Endothelial cell of umbilical vein (primary cell): ENCODE measurements at regions not wholly inside any gene's neighbourhood (a gene's known extent, or its start where the extent isn't known, plus 50 kb on each side); places are given as distances from the start of the nearest gene placed in this dataset.

Experiments
- BruUV-seq: library from RNA; stranded (reverse); fragments of 400-500 nt; replicated peaks from 2 replicates; lab custom pipeline; 2021; lab: Mats Ljungman, UMichigan
- CTCF ChIA-PET: fragments of 300-600, 350-600 bp; sonication (Branson Sonifier 250); formaldehyde crosslinking; loops from one replicate; lab custom pipeline; 2021; ENCODE audit warnings: antibody characterized with exemption, inconsistent platforms; lab: Charles Lee
- POLR2A ChIA-PET: fragments of 300-600, 350-600 bp; sonication (Branson Sonifier 250); formaldehyde crosslinking; loops from one replicate; lab custom pipeline; 2021; ENCODE audit warnings: antibody characterized with exemption, inconsistent platforms; lab: Charles Lee
- DNase-seq: peaks from one replicate; pipeline ENCODE4 v3.0.0-alpha.2; 2011; ENCODE audit warnings: low read depth, low spot score
- FAIRE-seq: peaks from 2 replicates; lab custom pipeline; 2011; peaks lifted over from hg19 to GRCh38; lab: Jason Lieb, UNC
- H2AFZ ChIP-seq: 2 replicates; pipeline ENCODE4 v1.6.0; 2012; ENCODE audit warnings: low read depth, low read length, control low read depth, inconsistent platforms
- H3K27ac ChIP-seq: 2 replicates; pipeline ENCODE4 v1.5.1; 2011; ENCODE audit warnings: low read depth, mild to moderate bottlenecking, control low read depth, low read length, moderate library complexity; ENCODE audit not compliant: insufficient read depth
- H3K27me3 ChIP-seq, 2 experiments: 2 replicates each; pipeline versions ENCODE4 v1.6.0 to v1.6.1; 2011; ENCODE audit warnings: low read length in 2 of 2, mixed read lengths in 1 of 2; ENCODE audit not compliant: control insufficient read depth in 2 of 2, insufficient read depth in 2 of 2
- H3K36me3 ChIP-seq, 2 experiments: 2 replicates in 1 of 2; 3 replicates in 1 of 2; pipeline ENCODE4 v1.5.1; 2011; ENCODE audit warnings: low read length in 2 of 2, mild to moderate bottlenecking in 1 of 2, moderate library complexity in 1 of 2; ENCODE audit not compliant: control insufficient read depth in 2 of 2, insufficient read depth in 2 of 2; ENCODE audit errors: extremely low read depth in 1 of 2
- H3K4me1 ChIP-seq: 3 replicates; pipeline ENCODE4 v1.5.1; 2011; ENCODE audit warnings: mild to moderate bottlenecking, low read length; ENCODE audit not compliant: control insufficient read depth, insufficient read depth; ENCODE audit errors: extremely low read depth
- H3K4me2 ChIP-seq: 2 replicates; pipeline ENCODE4 v1.6.1; 2011; ENCODE audit warnings: low read length, control low read depth, mixed read lengths; ENCODE audit not compliant: insufficient read depth
- H3K4me3 ChIP-seq, 3 experiments: fragments of 200-600 bp in 1 of 3; sonication (generic), shearing (Covaris generic) in 1 of 3; replicated peaks in 1 of 3; 2 replicates each; pipeline ENCODE4 v1.5.1; 2011 to 2016; ENCODE audit warnings: control low read depth in 3 of 3, low read length in 3 of 3, mild to moderate bottlenecking in 2 of 3, inconsistent platforms in 1 of 3, low read depth in 1 of 3, moderate library complexity in 1 of 3; ENCODE audit not compliant: insufficient read depth in 1 of 3
- H3K79me2 ChIP-seq: 2 replicates; pipeline ENCODE4 v1.6.0; 2012; ENCODE audit warnings: low read length, inconsistent platforms; ENCODE audit not compliant: control insufficient read depth, insufficient read depth
- H3K9ac ChIP-seq: replicated peaks from 2 replicates; pipeline ENCODE3; 2011; ENCODE audit warnings: low read length, control low read depth; ENCODE audit not compliant: insufficient read depth; ENCODE audit errors: extremely low read depth
- H3K9me1 ChIP-seq: replicated peaks from 3 replicates; pipeline ENCODE4 v1.6.0; 2011; ENCODE audit warnings: mild to moderate bottlenecking, low read length; ENCODE audit not compliant: control insufficient read depth, insufficient read depth; ENCODE audit errors: extremely low read depth
- H3K9me3 ChIP-seq: replicated peaks from 2 replicates; pipeline ENCODE4 v1.5.1; 2012; ENCODE audit warnings: low read length, inconsistent platforms; ENCODE audit not compliant: control insufficient read depth, insufficient read depth
- H4K20me1 ChIP-seq: replicated peaks from 2 replicates; pipeline ENCODE3; 2011; ENCODE audit warnings: mild to moderate bottlenecking, low read length; ENCODE audit not compliant: control insufficient read depth, insufficient read depth; ENCODE audit errors: extremely low read depth
- EZH2 ChIP-seq: IDR thresholded peaks from 2 replicates; pipeline ENCODE4 v1.6.1; 2012; ENCODE audit warnings: borderline replicate concordance, low read depth, mild to moderate bottlenecking, moderate library complexity, low read length, inconsistent platforms; ENCODE audit not compliant: severe bottlenecking
- FOS ChIP-seq: IDR thresholded peaks from 2 replicates; pipeline ENCODE4 v1.6.1; 2011; ENCODE audit warnings: mild to moderate bottlenecking, low read length, moderate library complexity, borderline replicate concordance; ENCODE audit not compliant: insufficient read depth
- GATA2 ChIP-seq: IDR thresholded peaks from 2 replicates; pipeline ENCODE4 v1.7.0; 2011; ENCODE audit warnings: low read depth, mild to moderate bottlenecking, moderate library complexity, mixed read lengths, low read length; ENCODE audit not compliant: insufficient read length, insufficient read depth
- JUN ChIP-seq: IDR thresholded peaks from 2 replicates; pipeline ENCODE4 v1.6.1; 2011; ENCODE audit warnings: borderline replicate concordance, low read depth; ENCODE audit not compliant: insufficient read length, insufficient read depth
- MYC ChIP-seq: IDR thresholded peaks from one replicate; pipeline ENCODE4 v1.6.1; 2011; ENCODE audit warnings: mild to moderate bottlenecking, low read depth, low read length
- POLR2A ChIP-seq: IDR thresholded peaks from 2 replicates; pipeline ENCODE4 v1.6.1; 2012; ENCODE audit warnings: low read depth, mild to moderate bottlenecking, control low read depth, low read length
- POLR2AphosphoS5 ChIP-seq: IDR thresholded peaks from 2 replicates; pipeline ENCODE4 v1.6.1; 2012; ENCODE audit warnings: low read depth, mild to moderate bottlenecking, control low read depth, low read length, moderate library complexity; ENCODE audit not compliant: insufficient read depth
- dilution Hi-C: fragments of 300-500 bp; cut with MboI; formaldehyde crosslinking; loops from one replicate; pipeline ENCODE4 v1.15.0; 2019; ENCODE audit warnings: low sequenced_read_pairs; ENCODE audit not compliant: extremely low pct_ligation_motif_present
- intact Hi-C: fragments of 100-400 bp; cut with micrococcal nuclease; formaldehyde crosslinking; loops from one replicate; pipeline ENCODE4 v1.10.0; 2022
- TF ChIP-seq, protein P1 (sequence below): IDR thresholded peaks from 2 replicates; pipeline ENCODE4 v1.6.1; 2011; ENCODE audit not compliant: insufficient read depth, insufficient read length
- TF ChIP-seq, protein P2 (sequence below), 2 donors: IDR thresholded peaks; 1 replicate in 1 of 2; 2 replicates in 1 of 2; pipeline ENCODE4 v1.5.1; 2011; ENCODE audit warnings: low read length in 2 of 2, mild to moderate bottlenecking in 2 of 2, moderate library complexity in 2 of 2, control low read depth in 1 of 2, inconsistent platforms in 1 of 2, low read depth in 1 of 2; ENCODE audit not compliant: insufficient read depth in 1 of 2; ENCODE audit errors: extremely low read depth in 1 of 2

DNA sequence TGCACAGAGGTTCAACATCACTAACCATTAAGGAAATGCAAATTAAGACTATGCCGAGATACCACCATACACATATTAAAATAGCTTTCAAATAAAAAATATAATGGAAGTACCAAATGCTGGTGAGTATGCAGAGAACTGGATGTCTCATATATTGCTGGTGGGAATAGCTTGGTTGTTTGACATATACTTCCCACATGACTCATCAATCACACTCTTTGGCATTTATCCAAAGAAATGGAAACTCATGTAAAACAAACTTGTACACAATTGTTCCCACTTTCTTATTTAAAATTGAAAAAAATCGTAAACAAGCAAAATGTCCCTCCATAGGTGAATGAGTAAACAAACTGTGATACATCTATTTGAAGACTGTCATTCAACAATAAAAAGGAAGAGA, 982.6 kb upstream of the ATXN8OS start:
- Histone ChIP-seq H3K4me1 (no peaks in the 10 kb centered on the region), H4K20me1 (no peaks in the 10 kb centered on the region), H3K9me1 (no peaks in the 10 kb centered on the region), H3K27ac (no peak overlapping the region), H3K4me3 (no peak overlapping the region), H3K27me3 (no peaks in the 10 kb centered on the region), H3K9ac (no peak overlapping the region), H3K79me2 (no peaks in the 10 kb centered on the region), H3K36me3 (no peaks in the 10 kb centered on the region), H3K4me2 (no peak overlapping the region), H2AFZ (no peak overlapping the region), H3K9me3 (no peaks in the 10 kb centered on the region)
- TF ChIP-seq POLR2A (no peak), JUN (no peak), MYC (no peak), EZH2 (no peak), GATA2 (no peak), FOS (no peak), POLR2AphosphoS5 (no peak)
- TF ChIP-seq, protein P1, sequence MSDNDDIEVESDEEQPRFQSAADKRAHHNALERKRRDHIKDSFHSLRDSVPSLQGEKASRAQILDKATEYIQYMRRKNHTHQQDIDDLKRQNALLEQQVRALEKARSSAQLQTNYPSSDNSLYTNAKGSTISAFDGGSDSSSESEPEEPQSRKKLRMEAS = no peak
- TF ChIP-seq, protein P2, sequence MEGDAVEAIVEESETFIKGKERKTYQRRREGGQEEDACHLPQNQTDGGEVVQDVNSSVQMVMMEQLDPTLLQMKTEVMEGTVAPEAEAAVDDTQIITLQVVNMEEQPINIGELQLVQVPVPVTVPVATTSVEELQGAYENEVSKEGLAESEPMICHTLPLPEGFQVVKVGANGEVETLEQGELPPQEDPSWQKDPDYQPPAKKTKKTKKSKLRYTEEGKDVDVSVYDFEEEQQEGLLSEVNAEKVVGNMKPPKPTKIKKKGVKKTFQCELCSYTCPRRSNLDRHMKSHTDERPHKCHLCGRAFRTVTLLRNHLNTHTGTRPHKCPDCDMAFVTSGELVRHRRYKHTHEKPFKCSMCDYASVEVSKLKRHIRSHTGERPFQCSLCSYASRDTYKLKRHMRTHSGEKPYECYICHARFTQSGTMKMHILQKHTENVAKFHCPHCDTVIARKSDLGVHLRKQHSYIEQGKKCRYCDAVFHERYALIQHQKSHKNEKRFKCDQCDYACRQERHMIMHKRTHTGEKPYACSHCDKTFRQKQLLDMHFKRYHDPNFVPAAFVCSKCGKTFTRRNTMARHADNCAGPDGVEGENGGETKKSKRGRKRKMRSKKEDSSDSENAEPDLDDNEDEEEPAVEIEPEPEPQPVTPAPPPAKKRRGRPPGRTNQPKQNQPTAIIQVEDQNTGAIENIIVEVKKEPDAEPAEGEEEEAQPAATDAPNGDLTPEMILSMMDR (IDR thresholded peaks at IDR 0.05; ENCODE audit: extremely low read depth in 1 of 2, insufficient read depth in 1 of 2, low read depth in 1 of 2, low read length in 2 of 2) = no peak
- ChIA-PET CTCF (no interaction called here), POLR2A (no interaction called here)
- no peak for FAIRE-seq
- dilution Hi-C loops = no loop called here
- intact Hi-C loops = no loop called here
- no TSS peak for BruUV-seq
- no peak for DNase-seq
